GM19438 (cell line): ENCODE measurements at regions not wholly inside any gene's neighbourhood (a gene's known extent, or its start where the extent isn't known, plus 50 kb on each side); places are given as distances from the start of the nearest gene placed in this dataset.

Experiments
- ATAC-seq: cut with Tn5 transposase; IDR thresholded peaks from one replicate; pipeline ENCODE4 v1.9.1; 2021; ENCODE audit warnings: low read depth; ENCODE audit not compliant: unreplicated experiment

GRCh38 chr4:153940916-153941315 is 152.0 kb upstream of the SFRP2 start:
- no peak for ATAC-seq

GRCh38 chr4:153939570-153939969 is 150.7 kb upstream of the SFRP2 start:
- no peak for ATAC-seq

- ATAC-seq: no peak
These were observed 150.1 kb upstream of the SFRP2 start for GRCh38 chr4:153938994-153939393.

- no peak for ATAC-seq
These were observed 148.4 kb upstream of the SFRP2 start for GRCh38 chr4:153937289-153937688.

GRCh38 chr4:153936121-153936520 is 147.2 kb upstream of the SFRP2 start:
- no peak for ATAC-seq

GRCh38 chr4:153934688-153935017 is 145.8 kb upstream of the SFRP2 start:
- ATAC-seq: no peak

- ATAC-seq: no peak
These were observed 145.2 kb upstream of the SFRP2 start for GRCh38 chr4:153933915-153934687.

GRCh38 chr4:153931804-153932203 is 142.9 kb upstream of the SFRP2 start:
- ATAC-seq: no peak

GRCh38 chr4:153929675-153930074 is 140.8 kb upstream of the SFRP2 start:
- no peak for ATAC-seq

- ATAC-seq: no peak
These were observed 138.6 kb upstream of the SFRP2 start for GRCh38 chr4:153927451-153927850.

GRCh38 chr4:153922148-153922547 is 133.3 kb upstream of the SFRP2 start:
- ATAC-seq: no peak

- no peak for ATAC-seq
These were observed 130.8 kb upstream of the SFRP2 start for GRCh38 chr4:153919667-153920066.

GRCh38 chr4:153916273-153916755 is 127.4 kb upstream of the SFRP2 start:
- peak; percentile 82 for ATAC-seq

- no peak for ATAC-seq
These were observed 123.4 kb upstream of the SFRP2 start for GRCh38 chr4:153912301-153912700.

- no peak for ATAC-seq
These were observed 120.8 kb upstream of the SFRP2 start for GRCh38 chr4:153909672-153910071.

- ATAC-seq: no peak
These were observed 117.3 kb upstream of the SFRP2 start for GRCh38 chr4:153906231-153906630.

GRCh38 chr4:153905231-153905630 is 116.3 kb upstream of the SFRP2 start:
- no peak for ATAC-seq

GRCh38 chr4:153904011-153904410 is 115.1 kb upstream of the SFRP2 start:
- no peak for ATAC-seq

GRCh38 chr4:153901220-153901619 is 112.3 kb upstream of the SFRP2 start:
- no peak for ATAC-seq

- ATAC-seq: no peak
These were observed 111.5 kb upstream of the SFRP2 start for GRCh38 chr4:153900426-153900825.

GRCh38 chr4:153890761-153891160 is 101.9 kb upstream of the SFRP2 start:
- no peak for ATAC-seq

- no peak for ATAC-seq
These were observed 98.3 kb upstream of the SFRP2 start for GRCh38 chr4:153887217-153887616.

GRCh38 chr4:153884325-153884724 is 95.4 kb upstream of the SFRP2 start:
- no peak for ATAC-seq
